OCI-LY3 (cell line): ENCODE measurements at regions not wholly inside any gene's neighbourhood (a gene's known extent, or its start where the extent isn't known, plus 50 kb on each side); places are given as distances from the start of the nearest gene placed in this dataset.

ENCODE experiments used
- H2AFZ ChIP-seq: fragments of 200-600, 300-600 bp; shearing (Covaris generic); 2 replicates; pipeline ENCODE4 v1.6.0; 2014; ENCODE audit warnings: antibody characterized with exemption, low read depth, low read length
- H3K27ac ChIP-seq: fragments of 200-600, 300-600 bp; sonication (generic); 2 replicates; pipeline ENCODE4 v1.5.1; 2014; ENCODE audit warnings: mild to moderate bottlenecking, low read length, moderate library complexity, mixed read lengths
- H3K27me3 ChIP-seq: fragments of 200-600, 300-600 bp; sonication (generic); 2 replicates; pipeline ENCODE4 v1.6.1; 2014; ENCODE audit warnings: low read depth, low read length, mixed read lengths
- H3K36me3 ChIP-seq: fragments of 200-600, 300-600 bp; sonication (generic); replicated peaks from 2 replicates; pipeline ENCODE3; 2014; ENCODE audit warnings: low read depth, low read length, mixed read lengths
- H3K4me1 ChIP-seq: fragments of 300-600, 200-600 bp; sonication (generic); 2 replicates; pipeline ENCODE4 v1.6.1; 2014; ENCODE audit warnings: low read length, mixed read lengths
- H3K4me2 ChIP-seq: fragments of 200-600, 300-600 bp; sonication (generic); 2 replicates; pipeline ENCODE4 v1.6.1; 2014; ENCODE audit warnings: low read length, mixed read lengths
- H3K4me3 ChIP-seq: fragments of 300-600, 200-600 bp; sonication (generic); 2 replicates; pipeline ENCODE4 v1.5.1; 2014; ENCODE audit warnings: antibody characterized with exemption, mild to moderate bottlenecking, low read length, moderate library complexity
- H3K79me2 ChIP-seq: fragments of 300-600, 200-600 bp; shearing (Covaris generic); 2 replicates; pipeline ENCODE4 v1.6.1; 2014; ENCODE audit warnings: mild to moderate bottlenecking, low read length, mixed read lengths
- H3K9ac ChIP-seq: fragments of 300-600, 200-600 bp; shearing (Covaris generic); 2 replicates; pipeline ENCODE4 v1.6.0; 2014; ENCODE audit warnings: mild to moderate bottlenecking, low read length, moderate library complexity
- H3K9me3 ChIP-seq: fragments of 200-600, 300-600 bp; shearing (Covaris generic); 2 replicates; pipeline ENCODE4 v1.6.1; 2014; ENCODE audit warnings: low read length, mixed read lengths; ENCODE audit not compliant: insufficient read depth
- H4K20me1 ChIP-seq: fragments of 200-600, 300-600 bp; sonication (generic); 2 replicates; pipeline ENCODE4 v1.6.1; 2016; ENCODE audit warnings: low read length, mixed read lengths; ENCODE audit not compliant: insufficient read depth
- CTCF ChIP-seq: fragments of 200-600, 300-600 bp; sonication (generic); IDR thresholded peaks from 2 replicates; pipeline ENCODE4 v1.5.1; 2014; ENCODE audit warnings: antibody characterized with exemption, low read length, low read depth
- EZH2phosphoT487 ChIP-seq: fragments of 200-600 bp; shearing (Covaris generic); IDR thresholded peaks from 2 replicates; pipeline ENCODE4 v1.6.1; 2018; ENCODE audit warnings: antibody characterized with exemption, mixed run types, low read depth

DNA sequence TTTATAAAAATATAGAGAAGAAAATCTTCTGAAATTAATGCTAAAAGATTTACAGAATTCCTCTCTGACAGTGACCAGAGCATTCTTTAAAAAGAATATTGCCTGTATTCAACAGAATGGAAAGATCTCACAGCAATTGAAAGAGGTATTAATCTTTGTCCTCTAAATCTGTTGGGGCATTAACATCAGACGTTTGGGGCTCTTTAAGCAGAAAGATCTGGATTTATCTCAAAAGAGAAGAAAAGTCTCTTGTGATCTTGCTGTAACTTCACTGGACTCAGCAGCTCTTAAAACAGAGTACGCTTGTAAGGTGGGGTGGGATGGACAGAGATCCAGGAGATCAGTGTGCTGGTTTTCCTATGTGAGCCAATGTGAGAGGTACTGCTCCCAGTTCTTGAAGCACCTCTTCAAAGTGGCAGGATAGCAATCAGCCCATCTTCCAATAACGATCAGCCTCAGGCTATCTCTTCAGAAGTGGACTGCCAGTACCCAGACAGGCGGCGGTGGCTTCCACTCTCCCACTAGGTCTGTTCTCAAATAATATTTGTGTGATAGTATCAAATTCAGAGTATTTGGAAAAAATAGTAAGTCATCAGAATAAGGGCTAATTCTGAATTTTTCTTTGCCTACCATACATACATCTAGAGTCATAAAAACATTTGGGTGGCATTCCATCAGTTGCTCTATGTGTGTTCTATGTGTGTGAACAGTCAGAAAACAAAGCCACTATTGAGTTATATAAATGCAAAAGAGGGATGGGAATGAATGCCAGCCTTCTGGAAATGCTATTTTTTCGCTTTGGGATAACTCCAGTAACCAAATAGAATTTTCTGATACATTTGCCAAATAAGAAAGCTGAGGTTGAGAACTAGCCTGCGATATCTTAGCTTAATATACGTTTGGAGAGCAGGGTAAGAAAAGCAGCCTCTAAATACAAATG lies 237.4 kb upstream of the RGS6 start:
- H4K20me1 ChIP-seq = no peaks in the 10 kb centered on the region
- no peak overlapping the region for H3K4me2 ChIP-seq
- H3K79me2 ChIP-seq = no peaks in the 10 kb centered on the region
- no peak overlapping the region for H3K4me3 ChIP-seq
- H3K4me1 ChIP-seq = no peaks in the 10 kb centered on the region
- H3K27me3 ChIP-seq = no peaks in the 10 kb centered on the region
- peaks cover 3% of the 10 kb centered on the region for H3K36me3 ChIP-seq
- no peak overlapping the region for H2AFZ ChIP-seq
- H3K27ac ChIP-seq = no peak overlapping the region
- no peak overlapping the region for H3K9ac ChIP-seq
- no peaks in the 10 kb centered on the region for H3K9me3 ChIP-seq
- TF ChIP-seq EZH2phosphoT487 (no peak), CTCF (no peak)

- H2AFZ ChIP-seq = no peak overlapping the region
- H3K79me2 ChIP-seq = no peaks in the 10 kb centered on the region
- no peak overlapping the region for H3K27ac ChIP-seq
- H3K4me2 ChIP-seq = no peak overlapping the region
- H3K9ac ChIP-seq = no peak overlapping the region
- H4K20me1 ChIP-seq = no peaks in the 10 kb centered on the region
- H3K4me3 ChIP-seq = no peak overlapping the region
- TF ChIP-seq EZH2phosphoT487 (no peak), CTCF (no peak)
- no peaks in the 10 kb centered on the region for H3K4me1 ChIP-seq
- H3K36me3 ChIP-seq = peaks cover 3% of the 10 kb centered on the region
- H3K9me3 ChIP-seq = no peaks in the 10 kb centered on the region
- H3K27me3 ChIP-seq = no peaks in the 10 kb centered on the region
Measured at GRCh38 chr14:71695611-71696350, 236.4 kb upstream of the RGS6 start.

DNA sequence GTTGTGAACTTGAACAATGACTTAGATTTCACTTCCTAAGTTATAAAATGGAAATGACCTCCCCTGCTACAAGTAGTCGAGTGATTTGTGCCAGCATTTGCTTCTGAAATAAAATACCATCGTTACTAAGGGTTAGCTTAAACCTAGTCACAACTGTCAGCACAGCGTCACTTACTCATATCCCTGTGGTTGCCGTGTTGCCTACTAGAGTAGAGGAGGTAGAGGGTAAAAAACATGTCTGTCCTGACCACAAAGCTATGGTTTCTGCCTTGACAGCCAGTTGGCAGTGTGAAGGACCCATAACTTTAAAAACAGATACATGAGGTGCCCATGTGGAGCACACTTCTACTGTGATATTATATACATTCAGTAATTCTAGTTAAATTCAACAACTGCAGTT lies 234.2 kb upstream of the RGS6 start:
- Histone ChIP-seq H3K9ac (no peak overlapping the region), H3K36me3 (no peaks in the 10 kb centered on the region), H3K27ac (no peak overlapping the region), H3K4me1 (no peaks in the 10 kb centered on the region), H4K20me1 (no peaks in the 10 kb centered on the region), H3K4me2 (no peak overlapping the region), H3K9me3 (no peaks in the 10 kb centered on the region), H3K27me3 (no peaks in the 10 kb centered on the region), H3K4me3 (no peak overlapping the region), H2AFZ (no peak overlapping the region), H3K79me2 (no peaks in the 10 kb centered on the region)
- TF ChIP-seq EZH2phosphoT487 (no peak), CTCF (no peak)

DNA sequence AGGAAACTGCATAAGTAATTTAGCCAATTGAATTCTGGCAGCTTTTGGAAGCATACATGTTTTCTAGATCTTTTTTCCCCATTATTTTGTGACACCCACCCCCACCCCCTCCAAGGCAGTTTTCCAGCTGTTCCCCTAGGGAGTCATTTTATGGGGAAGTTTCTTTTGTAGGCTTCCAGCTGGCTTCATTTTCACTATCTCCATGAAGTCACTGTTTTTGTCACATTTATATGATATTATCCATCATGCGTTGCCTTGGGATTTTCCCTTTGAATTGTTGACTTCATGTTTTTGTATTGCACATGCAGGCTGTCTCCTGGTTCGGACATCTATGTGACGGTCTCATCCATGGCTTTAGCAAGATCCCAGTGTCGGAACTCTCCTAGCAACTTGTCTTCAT lies 233.6 kb upstream of the RGS6 start:
- H3K4me1 ChIP-seq = no peaks in the 10 kb centered on the region
- H3K4me3 ChIP-seq = no peak overlapping the region
- H4K20me1 ChIP-seq = no peaks in the 10 kb centered on the region
- no peak overlapping the region for H3K27ac ChIP-seq
- no peaks in the 10 kb centered on the region for H3K9me3 ChIP-seq
- H3K27me3 ChIP-seq = no peaks in the 10 kb centered on the region
- no peak overlapping the region for H2AFZ ChIP-seq
- H3K4me2 ChIP-seq = no peak overlapping the region
- H3K79me2 ChIP-seq = no peaks in the 10 kb centered on the region
- H3K36me3 ChIP-seq = no peaks in the 10 kb centered on the region
- TF ChIP-seq EZH2phosphoT487 = no peak
- no peak for TF ChIP-seq CTCF
- H3K9ac ChIP-seq = no peak overlapping the region
